SK-N-SH (cell line): ENCODE measurements at regions not wholly inside any gene's neighbourhood (a gene's known extent, or its start where the extent isn't known, plus 50 kb on each side); places are given as distances from the start of the nearest gene placed in this dataset.

Experiments
- CTCF ChIA-PET: fragments of 300-600, 350-600 bp; formaldehyde crosslinking; extraction: SDS; loops from one replicate; lab custom pipeline; 2021; lab: Yijun Ruan, JAX
- POLR2A ChIA-PET: fragments of 350-600 bp; sonication (Branson Sonifier 250); formaldehyde crosslinking; extraction: SDS; loops from one replicate; lab custom pipeline; 2020; ENCODE audit warnings: antibody characterized with exemption, inconsistent platforms; lab: Yijun Ruan, JAX
- DNase-seq: peaks from one replicate; pipeline ENCODE4 v3.0.0; 2012
- H2AFZ ChIP-seq: fragments of 200-600 bp; sonication (generic); 2 replicates; pipeline ENCODE4 v1.8.1; 2016; ENCODE audit warnings: antibody characterized with exemption, mild to moderate bottlenecking, low read depth
- H3F3A ChIP-seq: fragments of 200-600 bp; sonication (generic); replicated peaks from 2 replicates; pipeline ENCODE3; 2016; ENCODE audit warnings: antibody characterized with exemption, mild to moderate bottlenecking; ENCODE audit not compliant: insufficient read depth
- H3K27ac ChIP-seq, 2 experiments: fragments of 200-500 bp in 1 of 2; fragments of 200-600 bp in 1 of 2; sonication (Bioruptor generic) in 1 of 2; sonication (generic), shearing (Covaris generic) in 1 of 2; 2 replicates each; pipeline versions ENCODE4 v1.5.1 to v1.6.1; 2014 to 2016; ENCODE audit warnings: low read depth in 2 of 2, inconsistent platforms in 1 of 2, low read length in 1 of 2, mild to moderate bottlenecking in 1 of 2, mixed read lengths in 1 of 2
- H3K27me3 ChIP-seq: fragments of 200-600 bp; sonication (generic), shearing (Covaris generic); 2 replicates; pipeline ENCODE4 v1.6.1; 2016; ENCODE audit warnings: mixed run types; ENCODE audit not compliant: insufficient read depth
- H3K36me3 ChIP-seq, 2 experiments: fragments of 200-500 bp in 1 of 2; fragments of 200-600 bp in 1 of 2; sonication (Bioruptor generic) in 1 of 2; sonication (generic) in 1 of 2; replicated peaks in 1 of 2; 2 replicates each; pipeline versions ENCODE3 to v1.5.1; 2014 to 2016; ENCODE audit warnings: low read length in 1 of 2, mild to moderate bottlenecking in 1 of 2; ENCODE audit not compliant: insufficient read depth in 2 of 2, control insufficient read depth in 1 of 2
- H3K4me1 ChIP-seq, 2 experiments: fragments of 200-500 bp in 1 of 2; fragments of 200-600 bp in 1 of 2; sonication (Bioruptor generic) in 1 of 2; sonication (generic), shearing (Covaris generic) in 1 of 2; 2 replicates each; pipeline versions ENCODE4 v1.5.1 to v1.6.1; 2014 to 2016; ENCODE audit warnings: low read depth in 1 of 2, low read length in 1 of 2, mixed run types in 1 of 2; ENCODE audit not compliant: insufficient read depth in 2 of 2, control insufficient read depth in 1 of 2
- H3K4me2 ChIP-seq: fragments of 200-600 bp; sonication (generic), shearing (Covaris generic); 2 replicates; pipeline ENCODE4 v1.6.1; 2017; ENCODE audit warnings: mixed run types
- H3K4me3 ChIP-seq, 2 experiments: fragments of 200-500 bp in 1 of 2; fragments of 200-600 bp in 1 of 2; sonication (Bioruptor generic) in 1 of 2; sonication (generic), shearing (Covaris generic) in 1 of 2; 2 replicates each; pipeline versions ENCODE4 v1.5.1 to v1.8.1; 2014 to 2016; ENCODE audit warnings: low read depth in 2 of 2, inconsistent platforms in 1 of 2, low read length in 1 of 2, mild to moderate bottlenecking in 1 of 2, mixed read lengths in 1 of 2, moderate library complexity in 1 of 2
- H3K79me2 ChIP-seq: fragments of 200-600 bp; sonication (generic); 2 replicates; pipeline ENCODE4 v1.8.1; 2017; ENCODE audit warnings: mild to moderate bottlenecking; ENCODE audit not compliant: insufficient read depth
- H3K9ac ChIP-seq: fragments of 200-600 bp; sonication (generic); 2 replicates; pipeline ENCODE4 v1.6.1; 2017; ENCODE audit warnings: mixed run types
- H3K9me2 ChIP-seq: fragments of 200-600 bp; sonication (generic); 2 replicates; pipeline ENCODE4 v1.6.1; 2017; ENCODE audit warnings: mixed run types
- H3K9me3 ChIP-seq: fragments of 200-600 bp; sonication (generic); 2 replicates; pipeline ENCODE4 v1.6.1; 2017; ENCODE audit warnings: mixed run types, mild to moderate bottlenecking, moderate library complexity
- H4K20me1 ChIP-seq: fragments of 200-600 bp; sonication (generic); 2 replicates; pipeline ENCODE4 v1.6.1; 2017; ENCODE audit warnings: mild to moderate bottlenecking, mixed run types; ENCODE audit not compliant: insufficient read depth
- ELF1 ChIP-seq: IDR thresholded peaks from 2 replicates; pipeline ENCODE4 v1.4.0; 2012
- FOSL2 ChIP-seq: IDR thresholded peaks from 2 replicates; pipeline ENCODE4 v1.4.0; 2012; ENCODE audit warnings: low read depth, mild to moderate bottlenecking, moderate library complexity, borderline replicate concordance
- FOXJ3 ChIP-seq: sonication (generic); formaldehyde crosslinking; IDR thresholded peaks from 2 replicates; pipeline ENCODE4 v1.5.1; 2020; ENCODE audit warnings: mild to moderate bottlenecking, missing genetic modification reagents
- FOXM1 ChIP-seq: IDR thresholded peaks from 2 replicates; pipeline ENCODE4 v1.4.0; 2012; ENCODE audit warnings: low read depth, mild to moderate bottlenecking
- MEF2A ChIP-seq: IDR thresholded peaks from 2 replicates; pipeline ENCODE4 v1.4.0; 2012; ENCODE audit warnings: low read depth, borderline replicate concordance
- MXI1 ChIP-seq: IDR thresholded peaks from 2 replicates; pipeline ENCODE4 v1.6.1; 2012; ENCODE audit warnings: mild to moderate bottlenecking, low read depth, low read length, improper control_type of control experiment
- NRF1 ChIP-seq: IDR thresholded peaks from 2 replicates; pipeline ENCODE4 v1.6.1; 2012; ENCODE audit warnings: low read depth, mild to moderate bottlenecking, low read length
- POLR2AphosphoS5 ChIP-seq: IDR thresholded peaks from 2 replicates; pipeline ENCODE4 v1.6.1; 2012; ENCODE audit warnings: low read depth, low read length
- RAD21 ChIP-seq: IDR thresholded peaks from 2 replicates; pipeline ENCODE4 v1.6.1; 2012; ENCODE audit warnings: mild to moderate bottlenecking, low read length
- SMC3 ChIP-seq: IDR thresholded peaks from 2 replicates; pipeline ENCODE4 v1.6.1; 2012; ENCODE audit warnings: low read depth, low read length, improper control_type of control experiment
- TEAD4 ChIP-seq: IDR thresholded peaks from 2 replicates; pipeline ENCODE4 v1.4.0; 2012; ENCODE audit warnings: mild to moderate bottlenecking, borderline replicate concordance; ENCODE audit not compliant: insufficient read depth
- YY1 ChIP-seq: IDR thresholded peaks from 2 replicates; pipeline ENCODE4 v1.4.0; 2012; ENCODE audit warnings: low read depth, mild to moderate bottlenecking
- WGBS: methylation state at CpG from one replicate; pipeline ENCODE4 v1.1.6; 2017; ENCODE audit warnings: low lambda C conversion rate; 5-methylcytosine and 5-hydroxymethylcytosine counted together
- TF ChIP-seq, protein P1 (sequence below): IDR thresholded peaks from 2 replicates; pipeline ENCODE4; 2012
- TF ChIP-seq, protein P2 (sequence below): IDR thresholded peaks from 2 replicates; pipeline ENCODE4 v1.4.0; 2012; ENCODE audit warnings: low read depth
- TF ChIP-seq, protein P3 (sequence below): IDR thresholded peaks from 2 replicates; pipeline ENCODE4 v1.6.1; 2012; ENCODE audit warnings: mild to moderate bottlenecking, low read depth, low read length, moderate library complexity

DNA sequence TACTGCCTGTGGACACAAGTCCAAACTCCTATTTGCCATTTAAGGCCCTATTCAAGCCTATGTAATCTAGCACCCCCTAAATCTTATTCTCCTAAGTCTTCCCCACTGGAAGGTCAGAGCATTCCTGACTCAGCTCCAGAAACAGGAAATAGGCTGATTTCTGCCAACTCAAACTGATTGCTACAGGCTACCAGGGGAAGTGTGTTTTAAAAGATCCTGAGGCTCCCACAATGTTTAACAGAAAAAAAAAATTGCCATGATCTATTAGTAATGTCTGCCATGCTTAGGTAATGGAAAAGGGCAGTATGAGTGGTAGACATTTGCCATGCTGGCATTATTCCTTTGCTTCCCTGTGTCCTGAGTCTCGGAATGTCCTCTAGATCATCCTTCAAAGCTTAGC is 65.8 kb upstream of the BRINP1 start:
- H2AFZ ChIP-seq, result no peak overlapping the region
- H3K27ac ChIP-seq, result no peak overlapping the region
- H4K20me1 ChIP-seq, result no peaks in the 10 kb centered on the region
- no peaks in the 10 kb centered on the region for H3K9me2 ChIP-seq
- no peak for TF ChIP-seq MEF2A
- TF ChIP-seq, protein P1, sequence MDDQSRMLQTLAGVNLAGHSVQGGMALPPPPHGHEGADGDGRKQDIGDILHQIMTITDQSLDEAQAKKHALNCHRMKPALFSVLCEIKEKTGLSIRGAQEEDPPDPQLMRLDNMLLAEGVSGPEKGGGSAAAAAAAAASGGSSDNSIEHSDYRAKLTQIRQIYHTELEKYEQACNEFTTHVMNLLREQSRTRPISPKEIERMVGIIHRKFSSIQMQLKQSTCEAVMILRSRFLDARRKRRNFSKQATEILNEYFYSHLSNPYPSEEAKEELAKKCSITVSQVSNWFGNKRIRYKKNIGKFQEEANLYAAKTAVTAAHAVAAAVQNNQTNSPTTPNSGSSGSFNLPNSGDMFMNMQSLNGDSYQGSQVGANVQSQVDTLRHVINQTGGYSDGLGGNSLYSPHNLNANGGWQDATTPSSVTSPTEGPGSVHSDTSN, result no peak
- no peak for TF ChIP-seq SMC3
- TF ChIP-seq, protein P2, sequence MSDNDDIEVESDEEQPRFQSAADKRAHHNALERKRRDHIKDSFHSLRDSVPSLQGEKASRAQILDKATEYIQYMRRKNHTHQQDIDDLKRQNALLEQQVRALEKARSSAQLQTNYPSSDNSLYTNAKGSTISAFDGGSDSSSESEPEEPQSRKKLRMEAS, result no peak
- H3K4me3 ChIP-seq, result no peak overlapping the region
- no peaks in the 10 kb centered on the region for H3K27me3 ChIP-seq
- H3K36me3 ChIP-seq, result no peaks in the 10 kb centered on the region
- no peaks in the 10 kb centered on the region for H3F3A ChIP-seq
- H3K4me2 ChIP-seq, result no peak overlapping the region
- H3K9me3 ChIP-seq, result no peaks in the 10 kb centered on the region
- no peaks in the 10 kb centered on the region for H3K79me2 ChIP-seq
- H3K4me1 ChIP-seq, result no peaks in the 10 kb centered on the region
- no peak overlapping the region for H3K9ac ChIP-seq
- POLR2A ChIA-PET, result no interaction called here
- CTCF ChIA-PET, result interaction anchor here (1.0 kb wide), 1 partner anchor 12 kb away, joined by 4 read pairs; no protein-coding TSS in a partner anchor
- DNase-seq, result no peak
- WGBS, result 41% methylated on average over 1 of the region's 1 CpG

DNA sequence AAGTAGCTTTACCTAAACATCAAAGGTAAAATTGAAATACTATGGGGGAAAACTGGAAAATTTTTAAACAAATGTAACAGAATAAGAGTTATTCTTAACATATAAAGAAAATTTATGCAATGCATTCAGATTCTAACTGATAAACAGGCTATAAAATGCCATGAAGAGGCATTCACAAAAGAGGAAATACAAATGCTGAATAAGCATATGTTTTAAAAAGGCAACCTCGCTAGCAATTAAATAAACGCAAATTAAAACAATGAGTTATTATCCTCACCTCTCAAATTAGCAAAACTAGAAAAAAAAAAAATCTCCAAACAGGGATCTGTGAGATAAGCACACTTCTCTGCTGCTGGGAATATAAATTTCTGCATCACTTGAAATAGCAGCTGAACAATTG is 63.2 kb upstream of the BRINP1 start:
- Histone ChIP-seq H3K36me3 (no peaks in the 10 kb centered on the region), H3K4me3 (no peak overlapping the region), H3K4me2 (no peak overlapping the region), H3K79me2 (no peaks in the 10 kb centered on the region), H3K4me1 (no peaks in the 10 kb centered on the region), H3F3A (no peaks in the 10 kb centered on the region), H3K9ac (no peak overlapping the region), H3K27ac (no peak overlapping the region), H3K9me2 (no peaks in the 10 kb centered on the region), H2AFZ (no peak overlapping the region), H3K9me3 (no peaks in the 10 kb centered on the region), H4K20me1 (no peaks in the 10 kb centered on the region), H3K27me3 (no peaks in the 10 kb centered on the region)
- no peak for DNase-seq
- WGBS, result 66% methylated on average over 2 of the region's 2 CpGs
- TF ChIP-seq FOXM1 (no peak), YY1 (no peak), ELF1 (no peak), MXI1 (no peak), NRF1 (no peak), RAD21 (no peak), POLR2AphosphoS5 (no peak), MEF2A (no peak), TEAD4 (no peak), FOXJ3 (CRISPR knock-in tag) (no peak), FOSL2 (no peak)
- TF ChIP-seq, protein P3, sequence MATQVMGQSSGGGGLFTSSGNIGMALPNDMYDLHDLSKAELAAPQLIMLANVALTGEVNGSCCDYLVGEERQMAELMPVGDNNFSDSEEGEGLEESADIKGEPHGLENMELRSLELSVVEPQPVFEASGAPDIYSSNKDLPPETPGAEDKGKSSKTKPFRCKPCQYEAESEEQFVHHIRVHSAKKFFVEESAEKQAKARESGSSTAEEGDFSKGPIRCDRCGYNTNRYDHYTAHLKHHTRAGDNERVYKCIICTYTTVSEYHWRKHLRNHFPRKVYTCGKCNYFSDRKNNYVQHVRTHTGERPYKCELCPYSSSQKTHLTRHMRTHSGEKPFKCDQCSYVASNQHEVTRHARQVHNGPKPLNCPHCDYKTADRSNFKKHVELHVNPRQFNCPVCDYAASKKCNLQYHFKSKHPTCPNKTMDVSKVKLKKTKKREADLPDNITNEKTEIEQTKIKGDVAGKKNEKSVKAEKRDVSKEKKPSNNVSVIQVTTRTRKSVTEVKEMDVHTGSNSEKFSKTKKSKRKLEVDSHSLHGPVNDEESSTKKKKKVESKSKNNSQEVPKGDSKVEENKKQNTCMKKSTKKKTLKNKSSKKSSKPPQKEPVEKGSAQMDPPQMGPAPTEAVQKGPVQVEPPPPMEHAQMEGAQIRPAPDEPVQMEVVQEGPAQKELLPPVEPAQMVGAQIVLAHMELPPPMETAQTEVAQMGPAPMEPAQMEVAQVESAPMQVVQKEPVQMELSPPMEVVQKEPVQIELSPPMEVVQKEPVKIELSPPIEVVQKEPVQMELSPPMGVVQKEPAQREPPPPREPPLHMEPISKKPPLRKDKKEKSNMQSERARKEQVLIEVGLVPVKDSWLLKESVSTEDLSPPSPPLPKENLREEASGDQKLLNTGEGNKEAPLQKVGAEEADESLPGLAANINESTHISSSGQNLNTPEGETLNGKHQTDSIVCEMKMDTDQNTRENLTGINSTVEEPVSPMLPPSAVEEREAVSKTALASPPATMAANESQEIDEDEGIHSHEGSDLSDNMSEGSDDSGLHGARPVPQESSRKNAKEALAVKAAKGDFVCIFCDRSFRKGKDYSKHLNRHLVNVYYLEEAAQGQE, result no peak
- CTCF ChIA-PET, result interaction anchor here (1.2 kb wide), 1 partner anchor 1045 kb away, joined by 3 read pairs; no protein-coding TSS in a partner anchor
- POLR2A ChIA-PET, result no interaction called here
